ENCODE measurements at regions not wholly inside any gene's neighbourhood (a gene's known extent, or its start where the extent isn't known, plus 50 kb on each side); places are given as distances from the start of the nearest gene placed in this dataset.

GRCh38 chr13:48159401-48159800, 64.5 kb upstream of the MED4 start:
- TF ChIP-seq CTCF (IDR thresholded peaks at IDR 0.05), result no peak
- no peak for TF ChIP-seq EZH2 (IDR thresholded peaks at IDR 0.05)
- no peak for TF ChIP-seq EZH2phosphoT487 (IDR thresholded peaks at IDR 0.05)
